Activated T-cell treated with anti-CD3 and anti-CD28 coated beads for 4 hours (primary cell): ENCODE measurements at regions not wholly inside any gene's neighbourhood (a gene's known extent, or its start where the extent isn't known, plus 50 kb on each side); places are given as distances from the start of the nearest gene placed in this dataset.
"Not testable (repeated sequence)": the region's sequence is repeated elsewhere in the genome, so short reads cannot be mapped to it uniquely, and the experiment has no call there.

Source experiments
- DNase-seq: peaks from one replicate; pipeline ENCODE4 v3.0.0-alpha.2; 2020

GRCh38 chr6:137717074-137718073, 149.7 kb upstream of the TNFAIP3 start:
- DNase-seq = peak; percentile 42

GRCh38 chr6:137718903-137719302, 148.2 kb upstream of the TNFAIP3 start:
- DNase-seq = not testable (repeated sequence)

- DNase-seq = no peak
Observed at GRCh38 chr6:137722749-137723272, 144.2 kb upstream of the TNFAIP3 start.

GRCh38 chr6:137723273-137724017, 143.6 kb upstream of the TNFAIP3 start:
- no peak for DNase-seq

- DNase-seq = no peak
Observed at GRCh38 chr6:137724018-137724403, 143.0 kb upstream of the TNFAIP3 start.

GRCh38 chr6:137724495-137725211, 142.4 kb upstream of the TNFAIP3 start:
- no peak for DNase-seq

GRCh38 chr6:137725949-137726348, 141.1 kb upstream of the TNFAIP3 start:
- no peak for DNase-seq

GRCh38 chr6:137726582-137726981, 140.5 kb upstream of the TNFAIP3 start:
- no peak for DNase-seq

- no peak for DNase-seq
Observed at GRCh38 chr6:137727216-137727765, 139.8 kb upstream of the TNFAIP3 start.

GRCh38 chr6:137728386-137729349, 138.4 kb upstream of the TNFAIP3 start:
- DNase-seq = no peak

GRCh38 chr6:137729866-137730629, 137.0 kb upstream of the TNFAIP3 start:
- DNase-seq = no peak

GRCh38 chr6:137731600-137731959, 135.5 kb upstream of the TNFAIP3 start:
- DNase-seq = no peak

GRCh38 chr6:137731960-137732616, 135.0 kb upstream of the TNFAIP3 start:
- no peak for DNase-seq

- no peak for DNase-seq
Observed at GRCh38 chr6:137733372-137733771, 133.7 kb upstream of the TNFAIP3 start.

- no peak for DNase-seq
Observed at GRCh38 chr6:137734005-137734874, 132.8 kb upstream of the TNFAIP3 start.

GRCh38 chr6:137734875-137735182, 132.2 kb upstream of the TNFAIP3 start:
- DNase-seq = no peak

GRCh38 chr6:137736048-137736818, 130.8 kb upstream of the TNFAIP3 start:
- DNase-seq = peak; percentile 3

GRCh38 chr6:137736911-137737310, 130.1 kb upstream of the TNFAIP3 start:
- no peak for DNase-seq
